Keratinocyte (primary cell): ENCODE measurements at regions not wholly inside any gene's neighbourhood (a gene's known extent, or its start where the extent isn't known, plus 50 kb on each side); places are given as distances from the start of the nearest gene placed in this dataset.

Experiments used
- DNase-seq: peaks from one replicate; pipeline ENCODE4 v3.0.0-alpha.2; 2011; ENCODE audit warnings: low read depth, missing footprints, low spot score
- FAIRE-seq: peaks from 2 replicates; lab custom pipeline; 2011; peaks lifted over from hg19 to GRCh38; lab: Jason Lieb, UNC
- H2AFZ ChIP-seq: 2 replicates; pipeline ENCODE4 v1.6.0; 2012; ENCODE audit warnings: low read length, control low read depth, inconsistent platforms; ENCODE audit not compliant: control insufficient read depth
- H3K27ac ChIP-seq: 2 replicates; pipeline ENCODE4 v1.5.1; 2011; ENCODE audit warnings: low read length; ENCODE audit not compliant: control insufficient read depth, insufficient read depth
- H3K27me3 ChIP-seq: 3 replicates; pipeline ENCODE4 v1.6.0; 2011; ENCODE audit warnings: low read length; ENCODE audit not compliant: control insufficient read depth, insufficient read depth; ENCODE audit errors: extremely low read depth
- H3K36me3 ChIP-seq, 2 experiments: 2 replicates in 1 of 2; 3 replicates in 1 of 2; pipeline ENCODE4 v1.5.1; 2011; ENCODE audit warnings: low read length in 2 of 2, mild to moderate bottlenecking in 1 of 2; ENCODE audit not compliant: control insufficient read depth in 2 of 2, insufficient read depth in 2 of 2; ENCODE audit errors: extremely low read depth in 1 of 2
- H3K4me1 ChIP-seq: 3 replicates; pipeline ENCODE4 v1.5.1; 2011; ENCODE audit warnings: low read length; ENCODE audit not compliant: control insufficient read depth, insufficient read depth; ENCODE audit errors: extremely low read depth
- H3K4me2 ChIP-seq: 3 replicates; pipeline ENCODE4 v1.6.0; 2011; ENCODE audit warnings: low read depth, low read length; ENCODE audit not compliant: control insufficient read depth, insufficient read depth; ENCODE audit errors: extremely low read depth
- H3K4me3 ChIP-seq, 3 experiments: fragments of 200-600 bp in 1 of 3; sonication (generic) in 1 of 3; 2 replicates in 2 of 3; 3 replicates in 1 of 3; pipeline ENCODE4 v1.5.1; 2011 to 2016; ENCODE audit warnings: low read length in 3 of 3, mild to moderate bottlenecking in 3 of 3, control low read depth in 2 of 3, inconsistent platforms in 1 of 3, low read depth in 1 of 3, mixed read lengths in 1 of 3, mixed run types in 1 of 3, moderate library complexity in 1 of 3; ENCODE audit not compliant: control insufficient read depth in 2 of 3, insufficient read depth in 2 of 3; ENCODE audit errors: extremely low read depth in 1 of 3
- H3K79me2 ChIP-seq: 2 replicates; pipeline ENCODE4 v1.6.0; 2012; ENCODE audit warnings: low read length; ENCODE audit not compliant: control insufficient read depth, insufficient read depth
- H3K9ac ChIP-seq: 3 replicates; pipeline ENCODE4 v1.6.0; 2011; ENCODE audit warnings: low read length; ENCODE audit not compliant: control insufficient read depth, insufficient read depth; ENCODE audit errors: extremely low read depth
- H3K9me1 ChIP-seq: 3 replicates; pipeline ENCODE4 v1.6.0; 2011; ENCODE audit warnings: low read length; ENCODE audit not compliant: control insufficient read depth, insufficient read depth; ENCODE audit errors: extremely low read depth
- H3K9me3 ChIP-seq: 2 replicates; pipeline ENCODE4 v1.5.1; 2012; ENCODE audit warnings: low read depth, low read length; ENCODE audit not compliant: control insufficient read depth
- H4K20me1 ChIP-seq: 3 replicates; pipeline ENCODE4 v1.6.0; 2011; ENCODE audit warnings: low read length; ENCODE audit not compliant: control insufficient read depth, insufficient read depth; ENCODE audit errors: extremely low read depth
- EZH2 ChIP-seq: IDR thresholded peaks from one replicate; pipeline ENCODE4 v1.6.1; 2012; ENCODE audit warnings: inconsistent platforms, mild to moderate bottlenecking, low read length, moderate library complexity
- dilution Hi-C: fragments of 300-500 bp; cut with MboI; formaldehyde crosslinking; loops from one replicate; pipeline ENCODE4 v1.7.0; 2020; ENCODE audit warnings: low sequenced_read_pairs; ENCODE audit not compliant: extremely low pct_ligation_motif_present
- TF ChIP-seq, protein P1 (sequence below), 3 experiments: IDR thresholded peaks in 1 of 3; conservative IDR thresholded peaks in 1 of 3; optimal IDR thresholded peaks in 1 of 3; 2 replicates in 2 of 3; 3 replicates in 1 of 3; pipeline versions ENCODE3 to v1.5.1; 2011; ENCODE audit warnings: low read length in 3 of 3, mild to moderate bottlenecking in 3 of 3, moderate library complexity in 2 of 3, control low read depth in 1 of 3, inconsistent platforms in 1 of 3; ENCODE audit not compliant: insufficient read depth in 2 of 3; ENCODE audit errors: extremely low read depth in 1 of 3

DNA sequence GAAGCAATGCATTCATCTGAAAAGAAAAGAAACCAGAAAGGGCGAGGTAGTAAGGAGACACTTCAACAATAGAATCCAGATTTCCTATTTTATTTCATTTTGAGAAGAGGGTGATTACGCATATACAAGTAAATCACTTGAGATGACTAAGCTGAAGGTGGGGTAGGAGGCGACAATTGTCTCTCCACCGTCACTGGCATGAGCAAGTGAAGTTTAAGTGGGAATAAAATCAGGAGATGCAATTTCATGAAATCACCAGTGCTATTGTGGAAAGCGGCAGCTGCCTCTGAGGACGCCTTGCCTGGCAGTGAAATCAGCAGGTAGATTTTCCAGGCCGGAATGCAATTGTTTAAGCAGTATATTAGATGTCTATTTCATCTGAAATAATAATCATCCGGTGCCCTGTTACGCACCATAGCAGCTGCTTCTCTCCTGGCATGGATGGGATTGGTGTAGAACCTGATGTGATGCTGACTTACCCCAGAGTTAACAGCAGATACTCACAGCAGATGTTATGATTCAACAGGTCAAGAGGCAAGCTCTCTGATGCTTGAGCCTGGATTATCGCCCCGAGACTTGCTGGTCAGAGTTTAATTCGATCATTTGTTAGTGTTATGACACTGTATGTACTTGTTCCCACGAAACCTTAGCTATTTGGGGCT lies 64.3 kb downstream of the RASL11A start:
- H3K4me1 ChIP-seq = no peaks in the 10 kb centered on the region
- no peak overlapping the region for H3K9ac ChIP-seq
- H3K27me3 ChIP-seq = no peaks in the 10 kb centered on the region
- no peak for DNase-seq
- dilution Hi-C loops = no loop called here
- H2AFZ ChIP-seq = no peak overlapping the region
- TF ChIP-seq, protein P1, sequence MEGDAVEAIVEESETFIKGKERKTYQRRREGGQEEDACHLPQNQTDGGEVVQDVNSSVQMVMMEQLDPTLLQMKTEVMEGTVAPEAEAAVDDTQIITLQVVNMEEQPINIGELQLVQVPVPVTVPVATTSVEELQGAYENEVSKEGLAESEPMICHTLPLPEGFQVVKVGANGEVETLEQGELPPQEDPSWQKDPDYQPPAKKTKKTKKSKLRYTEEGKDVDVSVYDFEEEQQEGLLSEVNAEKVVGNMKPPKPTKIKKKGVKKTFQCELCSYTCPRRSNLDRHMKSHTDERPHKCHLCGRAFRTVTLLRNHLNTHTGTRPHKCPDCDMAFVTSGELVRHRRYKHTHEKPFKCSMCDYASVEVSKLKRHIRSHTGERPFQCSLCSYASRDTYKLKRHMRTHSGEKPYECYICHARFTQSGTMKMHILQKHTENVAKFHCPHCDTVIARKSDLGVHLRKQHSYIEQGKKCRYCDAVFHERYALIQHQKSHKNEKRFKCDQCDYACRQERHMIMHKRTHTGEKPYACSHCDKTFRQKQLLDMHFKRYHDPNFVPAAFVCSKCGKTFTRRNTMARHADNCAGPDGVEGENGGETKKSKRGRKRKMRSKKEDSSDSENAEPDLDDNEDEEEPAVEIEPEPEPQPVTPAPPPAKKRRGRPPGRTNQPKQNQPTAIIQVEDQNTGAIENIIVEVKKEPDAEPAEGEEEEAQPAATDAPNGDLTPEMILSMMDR (optimal IDR thresholded peaks at IDR 0.05 in 1 of 3, IDR thresholded peaks at IDR 0.05 in 1 of 3, conservative IDR thresholded peaks at IDR 0.05 in 1 of 3; ENCODE audit: extremely low read depth in 1 of 3, insufficient read depth in 2 of 3, low read length in 3 of 3) = no peak
- no peak for TF ChIP-seq EZH2
- H3K79me2 ChIP-seq = no peaks in the 10 kb centered on the region
- H3K9me3 ChIP-seq = no peaks in the 10 kb centered on the region
- H4K20me1 ChIP-seq = no peaks in the 10 kb centered on the region
- H3K36me3 ChIP-seq = no peaks in the 10 kb centered on the region
- no peak for FAIRE-seq
- no peaks in the 10 kb centered on the region for H3K9me1 ChIP-seq
- no peak overlapping the region for H3K27ac ChIP-seq
- H3K4me3 ChIP-seq = no peak overlapping the region
- no peak overlapping the region for H3K4me2 ChIP-seq

DNA sequence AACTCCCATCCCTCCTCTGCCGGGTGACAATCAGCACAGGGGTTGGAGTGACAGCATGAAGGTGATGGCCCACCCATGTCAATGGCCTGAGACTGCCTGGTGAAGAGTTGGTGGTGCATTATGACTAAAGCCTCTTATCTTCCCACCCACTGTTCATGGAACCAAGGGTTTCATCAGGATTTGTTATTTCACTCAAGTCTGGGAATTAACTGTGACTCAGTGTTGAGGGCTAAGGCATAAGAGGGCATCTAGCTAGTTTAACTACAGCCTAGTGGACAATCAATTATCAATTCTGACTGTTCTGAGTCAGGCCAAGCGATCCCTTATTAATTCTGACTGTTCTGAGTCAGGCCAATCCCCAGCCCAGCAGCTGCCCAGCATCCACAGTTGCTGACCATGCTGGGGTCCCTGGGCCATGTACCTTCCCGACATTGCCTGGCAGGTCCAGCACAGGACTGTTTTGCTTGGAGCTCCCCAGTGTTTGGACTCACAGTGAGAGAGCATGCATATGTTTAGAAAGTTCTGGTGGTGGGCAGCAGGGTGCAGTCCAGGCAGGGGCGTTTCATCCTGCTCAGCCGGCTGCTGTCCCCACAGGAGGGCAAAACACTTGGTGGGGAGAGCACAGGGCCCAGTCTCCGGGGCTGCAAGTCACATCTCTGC lies 65.5 kb downstream of the RASL11A start:
- FAIRE-seq = no peak
- Histone ChIP-seq H3K36me3 (no peaks in the 10 kb centered on the region), H3K4me2 (no peak overlapping the region), H2AFZ (no peak overlapping the region), H3K79me2 (no peaks in the 10 kb centered on the region), H3K9me3 (no peaks in the 10 kb centered on the region), H3K4me1 (no peaks in the 10 kb centered on the region), H3K27me3 (no peaks in the 10 kb centered on the region), H3K27ac (no peak overlapping the region), H3K9me1 (no peaks in the 10 kb centered on the region), H3K9ac (no peak overlapping the region), H3K4me3 (no peak overlapping the region), H4K20me1 (no peaks in the 10 kb centered on the region)
- dilution Hi-C loops = no loop called here
- TF ChIP-seq, protein P1 (optimal IDR thresholded peaks at IDR 0.05 in 1 of 3, IDR thresholded peaks at IDR 0.05 in 1 of 3, conservative IDR thresholded peaks at IDR 0.05 in 1 of 3; ENCODE audit: extremely low read depth in 1 of 3, insufficient read depth in 2 of 3, low read length in 3 of 3) = no peak
- no peak for TF ChIP-seq EZH2
- no peak for DNase-seq
